Central memory CD8-positive, alpha-beta T cell (primary cell): ENCODE measurements at regions not wholly inside any gene's neighbourhood (a gene's known extent, or its start where the extent isn't known, plus 50 kb on each side); places are given as distances from the start of the nearest gene placed in this dataset.

Experiments used
- ATAC-seq: fragments of 150-1000 bp; cut with Tn5 transposase; replicated peaks from 2 replicates; pipeline ENCODE4 v1.10.0; 2022; ENCODE audit warnings: mild to moderate bottlenecking, moderate FRiP score, moderate number of reproducible peaks; ENCODE audit not compliant: poor library complexity, severe bottlenecking; ENCODE audit errors: extremely low read depth
- DNase-seq, 2 donors: peaks; one replicate each; pipeline ENCODE4 v3.0.0; 2021; ENCODE audit warnings: low spot score in 2 of 2
- H3K27ac Mint-ChIP-seq: one replicate; pipeline ENCODE4 v1.8.0; 2022; ENCODE audit warnings: low read depth, mild to moderate bottlenecking, moderate library complexity, mixed read lengths
- H3K27me3 Mint-ChIP-seq: one replicate; pipeline ENCODE4 v1.8.0; 2022; ENCODE audit warnings: mixed read lengths
- H3K36me3 Mint-ChIP-seq: one replicate; pipeline ENCODE4 v1.8.0; 2022; ENCODE audit warnings: mild to moderate bottlenecking, moderate library complexity, mixed read lengths; ENCODE audit not compliant: insufficient read depth
- H3K4me1 Mint-ChIP-seq: one replicate; pipeline ENCODE4 v1.8.0; 2022; ENCODE audit warnings: mixed read lengths
- H3K4me3 Mint-ChIP-seq: one replicate; pipeline ENCODE4 v1.8.0; 2022; ENCODE audit warnings: mild to moderate bottlenecking, moderate library complexity, mixed read lengths
- H3K9me3 Mint-ChIP-seq: one replicate; pipeline ENCODE4 v1.8.0; 2022; ENCODE audit warnings: mixed read lengths

GRCh38 chr9:120338340-120338739 lies 241.6 kb downstream of the CDK5RAP2 start:
- ATAC-seq (no peak), DNase-seq (no peak)
- H3K36me3 Mint-ChIP-seq, result no peaks in the 10 kb centered on the region
- H3K4me1 Mint-ChIP-seq, result no peaks in the 10 kb centered on the region
- no peak overlapping the region for H3K4me3 Mint-ChIP-seq
- no peaks in the 10 kb centered on the region for H3K9me3 Mint-ChIP-seq
- no peak overlapping the region for H3K27ac Mint-ChIP-seq
- H3K27me3 Mint-ChIP-seq, result peaks cover 19% of the 10 kb centered on the region

GRCh38 chr9:120337131-120337530 lies 242.8 kb downstream of the CDK5RAP2 start:
- H3K36me3 Mint-ChIP-seq, result no peaks in the 10 kb centered on the region
- H3K4me1 Mint-ChIP-seq, result no peaks in the 10 kb centered on the region
- H3K9me3 Mint-ChIP-seq, result no peaks in the 10 kb centered on the region
- no peak overlapping the region for H3K4me3 Mint-ChIP-seq
- H3K27ac Mint-ChIP-seq, result no peak overlapping the region
- peaks cover 22% of the 10 kb centered on the region for H3K27me3 Mint-ChIP-seq
- DNase-seq, result no peak
- no peak for ATAC-seq

GRCh38 chr9:120336753-120337090 lies 243.2 kb downstream of the CDK5RAP2 start:
- ATAC-seq, result no peak
- Mint-ChIP-seq H3K36me3 (no peaks in the 10 kb centered on the region), H3K4me3 (no peak overlapping the region), H3K27ac (no peak overlapping the region), H3K4me1 (no peaks in the 10 kb centered on the region), H3K27me3 (peaks cover 26% of the 10 kb centered on the region), H3K9me3 (no peaks in the 10 kb centered on the region)
- no peak for DNase-seq

- Mint-ChIP-seq H3K9me3 (no peaks in the 10 kb centered on the region), H3K4me3 (no peak overlapping the region), H3K27ac (no peak overlapping the region), H3K4me1 (no peaks in the 10 kb centered on the region), H3K27me3 (peaks cover 28% of the 10 kb centered on the region), H3K36me3 (no peaks in the 10 kb centered on the region)
- ATAC-seq (no peak), DNase-seq (no peak)
Observed at GRCh38 chr9:120336021-120336752, 243.8 kb downstream of the CDK5RAP2 start.

- Mint-ChIP-seq H3K4me1 (no peaks in the 10 kb centered on the region), H3K36me3 (no peaks in the 10 kb centered on the region), H3K27ac (no peak overlapping the region), H3K4me3 (no peak overlapping the region), H3K27me3 (peaks cover 26% of the 10 kb centered on the region), H3K9me3 (no peaks in the 10 kb centered on the region)
- ATAC-seq (no peak), DNase-seq (no peak)
Observed at GRCh38 chr9:120331913-120332312, 248.1 kb downstream of the CDK5RAP2 start.

GRCh38 chr9:120330031-120330430 lies 249.9 kb downstream of the CDK5RAP2 start:
- H3K4me3 Mint-ChIP-seq, result no peak overlapping the region
- H3K27me3 Mint-ChIP-seq, result peaks cover 36% of the 10 kb centered on the region
- no peak overlapping the region for H3K27ac Mint-ChIP-seq
- ATAC-seq, result no peak
- no peak for DNase-seq
- H3K4me1 Mint-ChIP-seq, result no peaks in the 10 kb centered on the region
- no peaks in the 10 kb centered on the region for H3K9me3 Mint-ChIP-seq
- H3K36me3 Mint-ChIP-seq, result no peaks in the 10 kb centered on the region

- no peaks in the 10 kb centered on the region for H3K36me3 Mint-ChIP-seq
- DNase-seq, result no peak
- no peaks in the 10 kb centered on the region for H3K4me1 Mint-ChIP-seq
- H3K27me3 Mint-ChIP-seq, result peaks cover 27% of the 10 kb centered on the region
- H3K4me3 Mint-ChIP-seq, result no peak overlapping the region
- H3K27ac Mint-ChIP-seq, result no peak overlapping the region
- H3K9me3 Mint-ChIP-seq, result no peaks in the 10 kb centered on the region
- ATAC-seq, result no peak
Observed at GRCh38 chr9:120327322-120327721, 252.6 kb downstream of the CDK5RAP2 start.

GRCh38 chr9:120326049-120326693 lies 253.8 kb downstream of the CDK5RAP2 start:
- no peaks in the 10 kb centered on the region for H3K4me1 Mint-ChIP-seq
- peaks cover 19% of the 10 kb centered on the region for H3K27me3 Mint-ChIP-seq
- ATAC-seq, result no peak
- H3K4me3 Mint-ChIP-seq, result no peak overlapping the region
- no peaks in the 10 kb centered on the region for H3K9me3 Mint-ChIP-seq
- H3K36me3 Mint-ChIP-seq, result no peaks in the 10 kb centered on the region
- H3K27ac Mint-ChIP-seq, result no peak overlapping the region
- no peak for DNase-seq

- Mint-ChIP-seq H3K27me3 (peaks cover 19% of the 10 kb centered on the region), H3K4me3 (no peak overlapping the region), H3K4me1 (no peaks in the 10 kb centered on the region), H3K36me3 (no peaks in the 10 kb centered on the region), H3K27ac (no peak overlapping the region), H3K9me3 (no peaks in the 10 kb centered on the region)
- ATAC-seq, result no peak
- no peak for DNase-seq
Observed at GRCh38 chr9:120324996-120325642, 254.8 kb downstream of the CDK5RAP2 start.

GRCh38 chr9:120324461-120324860 lies 255.5 kb downstream of the CDK5RAP2 start:
- H3K27ac Mint-ChIP-seq, result no peak overlapping the region
- no peak overlapping the region for H3K4me3 Mint-ChIP-seq
- no peaks in the 10 kb centered on the region for H3K4me1 Mint-ChIP-seq
- DNase-seq (no peak), ATAC-seq (no peak)
- H3K9me3 Mint-ChIP-seq, result no peaks in the 10 kb centered on the region
- peaks cover 19% of the 10 kb centered on the region for H3K27me3 Mint-ChIP-seq
- no peaks in the 10 kb centered on the region for H3K36me3 Mint-ChIP-seq

- Mint-ChIP-seq H3K27me3 (peaks cover 19% of the 10 kb centered on the region), H3K9me3 (no peaks in the 10 kb centered on the region), H3K27ac (no peak overlapping the region), H3K4me3 (no peak overlapping the region), H3K36me3 (no peaks in the 10 kb centered on the region), H3K4me1 (no peaks in the 10 kb centered on the region)
- DNase-seq, result no peak
- no peak for ATAC-seq
Observed at GRCh38 chr9:120323125-120323524, 256.8 kb downstream of the CDK5RAP2 start.

- Mint-ChIP-seq H3K4me1 (no peaks in the 10 kb centered on the region), H3K4me3 (no peak overlapping the region), H3K27me3 (peaks cover 13% of the 10 kb centered on the region), H3K27ac (no peak overlapping the region), H3K36me3 (peaks cover 1% of the 10 kb centered on the region), H3K9me3 (no peaks in the 10 kb centered on the region)
- DNase-seq (no peak), ATAC-seq (no peak)
Observed at GRCh38 chr9:120319452-120319851, 260.5 kb downstream of the CDK5RAP2 start.

- no peak for DNase-seq
- no peaks in the 10 kb centered on the region for H3K4me1 Mint-ChIP-seq
- ATAC-seq, result no peak
- no peak overlapping the region for H3K4me3 Mint-ChIP-seq
- no peaks in the 10 kb centered on the region for H3K9me3 Mint-ChIP-seq
- H3K27ac Mint-ChIP-seq, result no peak overlapping the region
- peaks cover 13% of the 10 kb centered on the region for H3K27me3 Mint-ChIP-seq
- peaks cover 1% of the 10 kb centered on the region for H3K36me3 Mint-ChIP-seq
Observed at GRCh38 chr9:120315154-120315553, 264.8 kb downstream of the CDK5RAP2 start.
